Glutamatergic neuron (in vitro differentiated cells): ENCODE measurements at regions not wholly inside any gene's neighbourhood (a gene's known extent, or its start where the extent isn't known, plus 50 kb on each side); places are given as distances from the start of the nearest gene placed in this dataset.

Experiments
- DNase-seq: peaks from one replicate; pipeline ENCODE4 v3.0.0; 2022
- H3K27ac Mint-ChIP-seq: one replicate; pipeline ENCODE4 v1.8.0; 2020; ENCODE audit warnings: mild to moderate bottlenecking, mixed read lengths, inconsistent platforms; ENCODE audit not compliant: unreplicated experiment
- H3K27me3 Mint-ChIP-seq: one replicate; pipeline ENCODE4 v1.8.0; 2020; ENCODE audit warnings: mild to moderate bottlenecking, moderate library complexity, mixed read lengths, inconsistent platforms; ENCODE audit not compliant: unreplicated experiment
- H3K36me3 Mint-ChIP-seq: one replicate; pipeline ENCODE4 v1.8.0; 2020; ENCODE audit warnings: mild to moderate bottlenecking, mixed read lengths, inconsistent platforms; ENCODE audit not compliant: unreplicated experiment
- H3K4me1 Mint-ChIP-seq: one replicate; pipeline ENCODE4 v1.8.0; 2020; ENCODE audit warnings: mild to moderate bottlenecking, low read depth, mixed read lengths, inconsistent platforms; ENCODE audit not compliant: unreplicated experiment
- H3K4me3 Mint-ChIP-seq: one replicate; pipeline ENCODE4 v1.8.0; 2020; ENCODE audit warnings: mild to moderate bottlenecking, mixed read lengths, inconsistent platforms; ENCODE audit not compliant: unreplicated experiment
- H3K9me3 Mint-ChIP-seq: one replicate; pipeline ENCODE4 v1.8.0; 2020; ENCODE audit warnings: mild to moderate bottlenecking, moderate library complexity, mixed read lengths, inconsistent platforms; ENCODE audit not compliant: unreplicated experiment
- CTCF ChIP-seq: fragments of 200-600 bp; sonication (generic); IDR thresholded peaks from one replicate; pipeline ENCODE4 v1.5.0; 2021; ENCODE audit not compliant: partially characterized antibody, unreplicated experiment

- no peak overlapping the region for H3K4me3 Mint-ChIP-seq
- no peaks in the 10 kb centered on the region for H3K4me1 Mint-ChIP-seq
- no peak for DNase-seq
These were observed 56.4 kb upstream of the RNU6-8 start for GRCh38 chr14:32259368-32260013.

GRCh38 chr14:32263939-32264567 lies 61.0 kb upstream of the RNU6-8 start:
- DNase-seq: no peak
- Mint-ChIP-seq H3K27me3 (no peaks in the 10 kb centered on the region), H3K4me1 (no peaks in the 10 kb centered on the region), H3K4me3 (no peak overlapping the region), H3K27ac (no peak overlapping the region), H3K9me3 (peaks cover 8% of the 10 kb centered on the region), H3K36me3 (peaks cover 31% of the 10 kb centered on the region)
- TF ChIP-seq CTCF: no peak

More at GRCh38 chr14:32259368-32260013, 56.4 kb upstream of the RNU6-8 start:
- Mint-ChIP-seq H3K27ac (no peak overlapping the region), H3K27me3 (peaks cover 2% of the 10 kb centered on the region), H3K9me3 (peaks cover 6% of the 10 kb centered on the region), H3K36me3 (peaks cover 31% of the 10 kb centered on the region)
- TF ChIP-seq CTCF: no peak

GRCh38 chr14:32265584-32265983 lies 62.5 kb upstream of the RNU6-8 start:
- Mint-ChIP-seq H3K4me3 (no peak overlapping the region), H3K9me3 (peaks cover 8% of the 10 kb centered on the region), H3K27me3 (no peaks in the 10 kb centered on the region), H3K27ac (peak overlapping the region; percentile 25), H3K4me1 (no peaks in the 10 kb centered on the region), H3K36me3 (peaks cover 31% of the 10 kb centered on the region)
- no peak for DNase-seq
- TF ChIP-seq CTCF: no peak

- Mint-ChIP-seq H3K36me3 (peaks cover 12% of the 10 kb centered on the region), H3K27me3 (peaks cover 4% of the 10 kb centered on the region), H3K9me3 (peaks cover 8% of the 10 kb centered on the region), H3K27ac (no peak overlapping the region), H3K4me3 (no peak overlapping the region), H3K4me1 (no peaks in the 10 kb centered on the region)
- DNase-seq: no peak
- no peak for TF ChIP-seq CTCF
These were observed 51.1 kb upstream of the AKAP6 start for GRCh38 chr14:32277998-32278397.
